Sciatic nerve (tissue), 2 donors: ENCODE measurements at regions not wholly inside any gene's neighbourhood (a gene's known extent, or its start where the extent isn't known, plus 50 kb on each side); places are given as distances from the start of the nearest gene placed in this dataset.

ENCODE experiments used
- ATAC-seq: fragments of 200-7000 bp; cut with Tn5 transposase; one replicate; pipeline ENCODE4 v1.9.1; 2020; ENCODE audit warnings: mild to moderate bottlenecking, moderate library complexity
- DNase-seq: peaks from one replicate; pipeline ENCODE4 v3.0.0-alpha.2; 2020; ENCODE audit warnings: low spot score
- intact Hi-C: fragments of 100-400 bp; cut with DNase I; formaldehyde crosslinking; loops from one replicate; pipeline ENCODE4 v1.14.2; 2022
- donor health status: DM: no; HTN: no; CAD: no.
- donor health status: DM: no; HTN: no; CAD: no.

DNA sequence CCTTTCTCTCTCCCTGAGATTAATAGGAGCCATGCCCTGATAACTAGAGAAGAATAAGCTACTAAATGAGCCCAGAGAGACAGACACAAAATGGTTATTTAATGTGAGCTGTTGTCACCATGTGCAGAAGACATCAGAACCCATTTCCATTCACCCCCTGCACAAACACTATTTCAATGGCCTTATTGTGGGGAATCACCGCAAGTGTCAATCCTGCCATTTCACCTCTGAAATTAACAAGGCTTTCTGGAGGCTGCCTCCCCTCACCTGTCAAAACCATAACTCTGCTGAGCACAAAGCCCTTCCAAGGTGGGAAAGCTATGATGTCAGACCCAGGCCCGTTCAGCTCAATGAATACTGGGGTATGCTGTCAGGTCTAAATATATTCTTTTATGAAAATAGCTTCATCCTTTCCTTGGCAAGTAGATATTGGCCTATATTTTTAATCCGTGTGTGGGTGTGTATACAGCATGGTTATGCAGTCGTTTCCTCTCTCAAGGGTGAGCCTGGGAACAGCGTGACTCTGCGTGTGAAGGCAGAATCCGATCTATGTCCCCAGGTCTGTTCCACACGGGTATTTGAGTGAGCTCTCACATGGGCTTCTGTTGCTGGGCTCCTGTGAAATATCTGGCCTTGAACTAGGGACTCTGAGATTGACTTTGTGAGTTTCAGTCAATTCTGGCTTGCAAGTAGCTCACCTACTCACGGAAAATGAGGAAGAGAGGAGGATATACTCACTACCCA, 266.3 kb downstream of the FBXW7 start:
- no peak for DNase-seq
- no peak for ATAC-seq
- intact Hi-C loops = no loop called here

GRCh38 chr4:152267811-152268210, 268.1 kb downstream of the FBXW7 start:
- intact Hi-C loops = no loop called here
- DNase-seq = no peak
- ATAC-seq = no peak

DNA sequence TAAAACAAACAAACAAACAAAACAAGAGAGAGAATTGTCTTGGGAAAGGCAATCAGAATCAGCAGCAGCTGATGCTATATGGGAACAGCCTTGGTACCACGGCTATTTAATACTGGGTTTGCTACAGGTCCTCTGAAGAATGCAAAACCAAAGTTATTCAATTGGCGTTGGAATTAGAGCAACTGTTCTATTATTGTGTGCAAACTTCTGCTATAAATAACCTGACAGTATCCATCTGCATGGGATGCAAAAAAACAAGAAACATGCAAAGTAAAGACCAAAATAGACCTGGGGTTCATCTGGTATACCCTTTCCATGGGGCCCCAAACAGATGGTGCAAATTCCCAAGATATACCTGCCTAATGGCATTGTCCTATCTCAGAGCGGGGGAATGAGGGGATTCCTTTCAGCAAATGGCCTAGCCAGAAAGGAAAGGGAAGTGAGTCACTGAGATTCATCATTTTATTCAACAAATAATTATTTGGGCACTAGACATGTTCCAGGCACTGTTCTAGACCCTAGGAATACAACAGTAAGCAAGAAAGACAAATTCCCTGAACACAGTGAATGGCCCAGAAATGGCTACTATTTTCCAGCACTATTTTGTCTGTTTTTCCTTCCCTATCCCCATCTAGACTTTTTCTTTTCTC, 268.9 kb downstream of the FBXW7 start:
- no peak for ATAC-seq
- no peak for DNase-seq
- intact Hi-C loops = no loop called here

DNA sequence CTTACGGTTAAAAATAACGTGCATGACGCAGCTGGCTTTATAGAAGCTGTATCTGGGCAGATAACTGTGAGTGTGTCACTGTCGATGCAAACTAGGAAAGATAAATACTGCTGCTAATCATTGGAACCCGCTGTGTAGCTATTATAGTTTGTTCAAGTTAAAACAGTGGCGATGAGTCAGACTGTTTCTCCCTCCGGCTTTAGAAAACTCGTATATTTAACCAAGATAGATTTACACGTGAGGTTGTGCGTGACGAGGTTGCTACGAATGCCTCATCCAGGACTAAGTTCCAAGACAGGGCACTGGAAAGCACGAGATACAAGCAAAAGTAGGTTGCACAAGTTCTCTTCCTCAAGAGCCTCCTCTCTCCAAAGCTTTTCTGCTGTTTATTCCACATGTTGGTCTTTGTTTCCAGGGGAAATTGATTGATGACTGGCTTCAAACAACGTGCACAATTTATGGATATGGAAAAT, 270.7 kb downstream of the FBXW7 start:
- intact Hi-C loops = no loop called here
- no peak for DNase-seq
- ATAC-seq = no peak

GRCh38 chr4:152264106-152264505, 271.8 kb downstream of the FBXW7 start:
- DNase-seq (no peak), ATAC-seq (no peak)
- intact Hi-C loops = no loop called here

DNA sequence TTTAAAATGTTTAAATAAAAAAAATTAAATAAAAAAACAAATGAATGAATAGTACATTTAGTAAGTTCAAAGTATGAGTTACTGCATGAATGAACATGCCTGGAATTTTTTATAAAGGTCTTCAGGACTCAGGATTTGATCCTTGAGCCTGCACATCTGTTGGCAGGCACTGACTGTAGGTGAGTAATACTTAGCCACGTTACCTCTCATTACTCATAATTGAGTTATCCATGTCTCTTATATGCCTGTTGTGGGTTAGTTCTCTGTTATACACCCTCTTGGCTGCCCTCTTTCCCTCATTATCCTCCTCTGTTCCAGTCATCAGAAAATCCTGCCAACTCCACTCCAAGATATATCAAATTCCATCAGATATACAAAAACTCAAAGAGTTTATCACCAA, 276.0 kb downstream of the FBXW7 start:
- intact Hi-C loops = no loop called here
- no peak for ATAC-seq

DNA sequence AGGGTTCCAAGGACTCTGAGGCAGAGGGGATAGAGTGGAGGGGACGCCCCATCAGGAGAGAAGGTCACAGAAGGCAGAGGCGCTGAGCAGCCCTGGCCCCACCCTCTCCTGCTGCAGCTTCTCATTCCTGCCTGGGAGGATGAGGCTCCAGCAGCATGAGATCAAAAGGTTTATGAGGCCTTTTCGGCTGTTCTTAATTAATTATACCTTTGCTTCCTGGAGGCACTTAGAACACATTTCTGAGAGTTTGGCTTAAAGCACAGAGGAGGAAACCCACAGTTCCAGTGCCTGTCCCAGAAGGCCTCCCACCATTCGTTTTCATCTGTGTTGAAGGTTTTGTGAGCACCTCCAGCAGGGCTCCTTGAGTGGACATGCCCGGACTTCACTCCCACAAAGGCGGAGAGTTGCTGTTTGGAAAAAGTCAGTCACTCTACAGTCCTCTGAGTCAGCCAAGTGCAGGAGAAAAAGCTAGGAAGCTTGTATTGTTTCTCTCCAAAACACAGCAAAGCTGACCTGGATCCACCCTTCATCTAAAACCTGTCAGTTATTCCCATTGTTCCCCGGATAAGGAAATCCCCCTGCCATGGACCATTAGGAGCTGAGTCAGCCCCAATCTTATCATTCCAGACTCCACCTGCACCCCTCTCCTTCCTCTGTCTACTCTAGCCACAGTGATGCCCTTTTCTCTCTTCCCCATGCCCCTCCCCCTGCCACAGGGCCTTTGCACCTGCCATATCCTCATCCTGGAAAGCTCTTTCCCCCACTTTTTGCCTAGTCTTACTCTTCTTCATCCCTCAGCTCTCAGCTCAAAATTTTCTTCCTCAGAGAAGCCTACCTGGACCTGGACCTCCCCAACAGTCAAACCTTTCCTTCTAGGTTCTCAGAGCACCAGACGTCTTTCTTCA, 276.8 kb downstream of the FBXW7 start:
- DNase-seq (no peak), ATAC-seq (no peak)
- intact Hi-C loops = no loop called here

More for the DNA sequence above, 276.0 kb downstream of the FBXW7 start:
- DNase-seq = no peak

- intact Hi-C loops = no loop called here
- DNase-seq (no peak), ATAC-seq (no peak)
Measured at GRCh38 chr4:152258391-152258790, 277.5 kb downstream of the FBXW7 start.

DNA sequence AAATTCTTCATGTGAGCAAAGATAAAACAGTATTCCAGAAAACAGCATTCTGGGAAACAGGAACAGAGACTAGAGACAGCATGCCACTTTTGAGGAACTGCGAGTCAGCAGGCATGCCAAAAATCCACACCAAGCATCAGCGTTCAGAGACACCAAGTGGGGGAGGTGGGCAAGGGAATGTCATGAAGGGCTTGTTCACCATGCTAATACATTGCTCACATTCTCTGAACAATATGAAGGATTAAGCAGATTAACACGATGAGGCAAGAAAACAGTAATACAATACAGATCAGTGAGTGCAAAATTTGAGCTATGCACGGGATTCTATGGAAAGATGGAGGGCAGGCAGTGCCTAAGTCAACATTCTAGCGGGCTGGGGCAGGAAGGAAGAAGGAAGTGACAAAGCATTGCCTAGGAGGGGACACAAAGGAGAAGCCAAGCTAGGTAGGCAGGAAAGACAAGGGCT, 278.3 kb downstream of the FBXW7 start:
- no peak for DNase-seq
- intact Hi-C loops = no loop called here
- ATAC-seq = no peak

- intact Hi-C loops = no loop called here
- DNase-seq = no peak
- no peak for ATAC-seq
Measured at GRCh38 chr4:152256996-152257395, 278.9 kb downstream of the FBXW7 start.

DNA sequence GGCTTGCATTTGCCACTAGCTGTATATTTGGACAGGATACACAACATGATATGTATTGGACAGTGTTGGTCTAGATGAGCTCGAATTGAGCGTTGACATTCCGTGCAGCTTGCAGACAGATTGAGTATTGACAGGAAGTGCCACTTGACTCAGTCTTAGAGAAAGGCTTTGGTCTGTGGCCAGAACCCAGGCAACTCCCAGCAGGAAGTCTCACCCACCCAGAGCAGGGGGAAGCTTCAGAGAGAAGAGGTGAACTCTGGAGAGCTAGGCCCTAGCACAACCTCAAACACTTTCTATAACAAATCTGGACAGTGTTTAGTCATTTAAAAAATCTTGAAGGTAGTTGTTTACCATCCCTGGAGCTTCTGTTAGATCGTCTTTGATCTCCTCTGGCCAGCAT, 280.5 kb downstream of the FBXW7 start:
- intact Hi-C loops = no loop called here
- DNase-seq = no peak
- ATAC-seq = peak; percentile 42

DNA sequence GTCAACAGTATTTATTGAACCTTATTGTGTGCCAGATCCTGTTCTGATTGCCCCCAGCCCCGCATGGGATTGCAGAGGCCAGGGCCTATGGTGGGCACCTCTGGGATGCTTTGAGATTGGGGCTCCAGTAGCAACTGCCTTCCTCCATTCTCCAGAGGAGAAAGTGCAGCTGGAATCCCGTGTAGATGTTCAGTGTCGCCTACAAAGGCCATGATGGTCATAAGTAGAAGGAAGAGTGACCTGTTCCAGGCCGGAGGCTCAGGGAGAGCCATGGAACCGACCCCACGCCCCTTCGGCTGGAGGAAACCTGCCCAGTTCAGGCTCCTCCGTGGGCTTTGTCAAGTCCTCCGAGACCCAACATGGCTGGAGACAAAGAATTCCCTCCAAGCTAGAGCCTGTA, 287.5 kb downstream of the FBXW7 start:
- intact Hi-C loops = no loop called here
- DNase-seq = no peak
- ATAC-seq = no peak

DNA sequence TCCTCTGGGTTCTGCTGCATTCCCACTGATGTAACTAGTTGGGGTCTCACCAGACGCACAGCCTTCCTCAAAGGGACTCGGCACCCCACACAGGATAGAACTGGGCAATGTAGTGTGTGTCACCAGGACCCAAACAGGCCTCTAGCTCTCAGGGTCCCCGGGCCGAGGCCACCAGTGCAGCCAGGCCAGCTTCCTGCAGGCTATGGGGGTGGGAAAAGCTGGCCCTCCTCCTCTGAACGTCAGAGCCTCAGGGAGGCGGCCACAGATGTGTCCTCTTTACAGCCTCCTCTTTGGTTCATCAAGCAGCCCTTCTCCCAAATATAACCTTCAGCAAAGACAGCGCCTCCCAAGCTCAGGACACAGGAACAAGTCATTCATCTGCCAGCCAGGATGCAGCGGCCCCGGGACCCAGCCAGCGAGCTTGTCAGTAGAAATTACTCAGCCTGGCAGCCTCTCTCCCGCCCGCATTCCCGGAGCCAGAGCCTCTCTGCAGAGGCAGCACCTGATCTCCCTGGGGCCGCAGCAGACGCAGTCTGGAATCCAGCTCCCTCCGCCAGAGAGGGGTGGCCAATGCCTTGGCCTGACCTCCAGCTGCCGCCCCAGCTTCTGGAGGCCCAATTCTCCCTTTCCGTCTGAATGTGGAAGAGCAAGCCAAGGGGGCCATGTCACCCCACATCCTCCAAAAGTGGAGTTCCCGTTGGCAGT, 288.5 kb downstream of the FBXW7 start:
- no peak for ATAC-seq
- intact Hi-C loops = no loop called here
- DNase-seq = no peak

DNA sequence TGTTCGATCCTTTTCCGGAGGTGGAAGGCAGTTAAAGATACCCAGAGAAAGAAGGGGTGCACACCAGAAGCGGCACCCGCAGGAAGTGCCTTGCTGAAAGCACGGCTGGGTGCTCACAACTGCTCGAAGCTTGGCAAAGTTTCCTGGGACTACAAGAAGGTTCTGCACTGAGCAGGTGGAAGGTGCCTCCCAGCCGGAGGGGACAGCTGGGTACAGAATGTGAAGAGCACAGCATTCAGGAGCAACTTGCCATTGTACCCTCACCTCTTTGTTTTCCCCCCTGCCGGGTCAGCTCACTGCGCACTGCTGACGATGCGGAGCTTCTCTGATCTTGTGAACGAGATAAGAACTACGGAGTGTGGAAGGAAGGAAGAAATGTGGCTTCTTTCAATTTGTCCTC, 289.2 kb downstream of the FBXW7 start:
- intact Hi-C loops = no loop called here
- DNase-seq (no peak), ATAC-seq (no peak)

GRCh38 chr4:152245680-152246079, 290.2 kb downstream of the FBXW7 start:
- no peak for ATAC-seq
- intact Hi-C loops = no loop called here
- no peak for DNase-seq

GRCh38 chr4:152244659-152245058, 291.2 kb downstream of the FBXW7 start:
- ATAC-seq (no peak), DNase-seq (no peak)
- intact Hi-C loops = no loop called here

DNA sequence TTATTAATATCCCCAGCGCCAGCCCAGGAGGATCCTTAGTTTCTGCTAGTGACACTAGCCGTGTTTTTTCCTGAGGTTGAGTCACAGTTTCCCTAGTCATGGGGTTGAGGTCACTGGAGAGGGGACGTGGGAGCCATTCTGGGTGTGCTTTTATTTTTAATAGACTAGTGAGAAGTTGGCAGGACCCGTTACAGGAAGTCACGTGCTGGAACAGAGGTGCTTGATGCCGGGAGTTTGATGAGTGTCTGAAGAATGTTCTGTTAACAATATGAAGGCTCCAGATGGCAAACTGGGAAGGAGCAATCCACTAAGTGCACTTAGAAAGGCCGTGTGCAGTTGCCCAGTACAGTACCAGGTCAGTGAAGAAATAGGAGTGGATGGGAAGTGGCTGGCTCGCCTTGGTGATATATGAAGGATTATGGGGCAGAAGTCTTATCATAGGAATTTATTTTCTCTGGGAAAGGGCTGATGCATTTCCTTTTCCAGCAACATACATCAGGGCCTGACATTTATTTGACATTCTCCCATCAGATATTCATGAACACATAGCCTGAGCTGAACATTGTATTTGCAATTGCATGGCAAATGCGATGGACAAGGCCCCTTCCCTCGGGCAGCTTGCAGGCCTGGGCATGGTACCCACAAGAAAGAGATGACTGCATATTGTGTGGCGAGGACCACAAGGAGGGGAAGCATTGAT, 291.8 kb downstream of the FBXW7 start:
- DNase-seq (no peak), ATAC-seq (peak; percentile 53)
- intact Hi-C loops = no loop called here

DNA sequence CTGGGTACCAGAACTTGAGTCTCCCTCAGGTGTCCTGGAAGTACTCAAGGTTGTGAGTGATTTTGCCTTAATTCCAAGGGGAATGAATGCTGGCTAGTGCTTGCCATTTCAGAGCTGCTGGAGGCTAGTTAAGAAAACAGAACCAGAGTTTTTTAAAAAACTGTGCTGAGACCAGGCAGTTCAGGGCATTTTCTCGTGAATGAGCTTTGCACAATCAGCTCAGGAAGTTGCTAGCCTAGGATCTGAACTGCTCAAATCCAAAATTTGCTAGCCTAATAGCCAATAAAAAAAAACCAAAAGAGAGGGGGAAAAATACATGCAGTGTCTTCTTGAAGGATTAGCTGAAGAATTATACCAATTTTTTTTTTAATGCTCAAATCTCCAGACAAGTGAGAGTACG, 292.7 kb downstream of the FBXW7 start:
- DNase-seq = no peak
- intact Hi-C loops = no loop called here
- no peak for ATAC-seq

DNA sequence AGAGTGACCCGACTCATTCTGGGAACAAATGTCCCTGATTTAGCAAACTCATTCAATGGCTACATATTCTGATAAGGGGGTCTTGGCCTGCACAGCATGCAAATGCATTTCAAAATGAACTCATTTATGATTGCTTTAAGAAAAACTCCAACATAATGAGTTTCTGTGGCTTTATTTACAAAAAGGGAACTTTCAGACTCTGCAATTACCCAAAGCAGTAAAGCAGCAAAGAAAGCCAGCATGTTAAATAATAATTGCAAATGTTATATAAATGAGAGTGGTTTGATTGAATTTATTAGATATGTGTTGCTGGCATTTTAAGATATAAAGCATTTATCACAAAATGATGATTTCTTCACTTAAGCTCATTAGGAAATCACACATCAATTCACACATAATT, 295.7 kb downstream of the FBXW7 start:
- ATAC-seq = no peak
- intact Hi-C loops = no loop called here

More for the DNA sequence above, 295.7 kb downstream of the FBXW7 start:
- no peak for DNase-seq
